Parathyroid adenoma (tissue), 2 donors: ENCODE measurements at regions not wholly inside any gene's neighbourhood (a gene's known extent, or its start where the extent isn't known, plus 50 kb on each side); places are given as distances from the start of the nearest gene placed in this dataset.
A peak's percentile ranks its signal among the peaks of the same experiment; 100 is the strongest.
"Not testable (repeated sequence)": the region's sequence is repeated elsewhere in the genome, so short reads cannot be mapped to it uniquely, and the experiment has no call there.

ENCODE experiments used
- H2AFZ ChIP-seq: fragments of 300-600 bp; sonication (generic); one replicate; pipeline ENCODE4 v1.7.0; 2017; ENCODE audit warnings: antibody characterized with exemption, mild to moderate bottlenecking
- H3K27ac ChIP-seq: fragments of 300-600 bp; sonication (generic); one replicate; pipeline ENCODE4 v1.7.0; 2017
- H3K27me3 ChIP-seq: fragments of 300-600 bp; sonication (generic); one replicate; pipeline ENCODE4 v1.7.0; 2017; ENCODE audit warnings: low read length; ENCODE audit not compliant: control insufficient read depth, insufficient read depth
- H3K36me3 ChIP-seq: fragments of 300-600 bp; sonication (generic); one replicate; pipeline ENCODE4 v1.7.0; 2017; ENCODE audit warnings: low read length; ENCODE audit not compliant: control insufficient read depth, insufficient read depth
- H3K4me1 ChIP-seq: fragments of 300-600 bp; sonication (generic); one replicate; pipeline ENCODE4 v1.7.0; 2017; ENCODE audit warnings: control low read depth
- H3K4me2 ChIP-seq: fragments of 300-600 bp; sonication (generic); one replicate; pipeline ENCODE4 v1.7.0; 2017; ENCODE audit warnings: low read length
- H3K4me3 ChIP-seq: fragments of 300-600 bp; sonication (generic); one replicate; pipeline ENCODE4 v1.7.0; 2017; ENCODE audit warnings: low read depth, low read length
- H3K79me2 ChIP-seq: fragments of 300-600 bp; sonication (generic); one replicate; pipeline ENCODE4 v1.7.0; 2017; ENCODE audit warnings: control low read depth
- H3K9ac ChIP-seq: fragments of 300-600 bp; sonication (generic); one replicate; pipeline ENCODE4 v1.7.0; 2017; ENCODE audit warnings: mild to moderate bottlenecking
- H3K9me3 ChIP-seq: fragments of 300-600 bp; sonication (generic); one replicate; pipeline ENCODE4 v1.7.0; 2017; ENCODE audit warnings: low read length; ENCODE audit not compliant: control insufficient read depth
- TF ChIP-seq, protein P1 (sequence below): fragments of 300-600 bp; sonication (generic); IDR thresholded peaks from one replicate; pipeline ENCODE4 v1.7.0; 2017; ENCODE audit warnings: antibody characterized with exemption, mild to moderate bottlenecking
- donor health status: primary hyperparathyroidism.

DNA sequence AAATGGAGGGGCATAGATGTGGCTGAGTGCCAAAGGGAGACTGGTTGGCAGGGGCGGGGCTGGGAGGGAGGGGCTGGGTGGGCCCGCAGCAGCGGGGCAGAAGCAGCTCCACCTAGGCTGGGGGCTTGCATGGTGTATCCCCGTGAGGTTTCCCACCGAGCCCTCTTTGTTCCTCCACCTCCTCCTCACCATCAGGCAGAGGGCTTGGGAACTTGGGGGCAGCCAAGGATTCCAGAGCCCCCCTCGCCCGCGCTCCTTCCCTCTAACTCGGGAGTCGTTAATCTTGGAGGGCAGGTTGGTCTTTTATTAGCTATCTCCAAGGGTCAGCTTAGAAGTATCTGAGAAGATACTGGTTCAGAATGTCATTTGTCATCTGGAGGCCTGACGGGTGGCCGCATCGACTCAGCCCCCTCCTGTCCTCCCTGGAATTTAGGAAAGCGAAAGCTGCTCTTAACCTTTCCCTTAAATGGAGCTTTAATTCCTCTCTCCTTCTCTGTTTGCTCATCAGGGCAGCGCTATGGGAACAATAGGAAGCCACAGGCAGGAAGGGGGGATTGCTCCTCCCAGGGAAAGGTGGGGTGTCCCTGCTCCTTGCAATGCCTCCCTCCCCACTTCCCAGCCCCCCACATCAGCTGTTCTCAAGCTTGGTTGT is 274.3 kb upstream of the XYLT1 start:
- Histone ChIP-seq H3K4me3 (no peak overlapping the region), H3K9me3 (no peaks in the 10 kb centered on the region), H3K4me1 (no peaks in the 10 kb centered on the region), H3K27ac (no peak overlapping the region), H2AFZ (peak overlapping the region; percentile 38), H3K9ac (no peak overlapping the region), H3K4me2 (no peak overlapping the region), H3K27me3 (peaks cover 4% of the 10 kb centered on the region), H3K36me3 (no peaks in the 10 kb centered on the region), H3K79me2 (no peaks in the 10 kb centered on the region)
- TF ChIP-seq, protein P1, sequence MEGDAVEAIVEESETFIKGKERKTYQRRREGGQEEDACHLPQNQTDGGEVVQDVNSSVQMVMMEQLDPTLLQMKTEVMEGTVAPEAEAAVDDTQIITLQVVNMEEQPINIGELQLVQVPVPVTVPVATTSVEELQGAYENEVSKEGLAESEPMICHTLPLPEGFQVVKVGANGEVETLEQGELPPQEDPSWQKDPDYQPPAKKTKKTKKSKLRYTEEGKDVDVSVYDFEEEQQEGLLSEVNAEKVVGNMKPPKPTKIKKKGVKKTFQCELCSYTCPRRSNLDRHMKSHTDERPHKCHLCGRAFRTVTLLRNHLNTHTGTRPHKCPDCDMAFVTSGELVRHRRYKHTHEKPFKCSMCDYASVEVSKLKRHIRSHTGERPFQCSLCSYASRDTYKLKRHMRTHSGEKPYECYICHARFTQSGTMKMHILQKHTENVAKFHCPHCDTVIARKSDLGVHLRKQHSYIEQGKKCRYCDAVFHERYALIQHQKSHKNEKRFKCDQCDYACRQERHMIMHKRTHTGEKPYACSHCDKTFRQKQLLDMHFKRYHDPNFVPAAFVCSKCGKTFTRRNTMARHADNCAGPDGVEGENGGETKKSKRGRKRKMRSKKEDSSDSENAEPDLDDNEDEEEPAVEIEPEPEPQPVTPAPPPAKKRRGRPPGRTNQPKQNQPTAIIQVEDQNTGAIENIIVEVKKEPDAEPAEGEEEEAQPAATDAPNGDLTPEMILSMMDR: no peak

DNA sequence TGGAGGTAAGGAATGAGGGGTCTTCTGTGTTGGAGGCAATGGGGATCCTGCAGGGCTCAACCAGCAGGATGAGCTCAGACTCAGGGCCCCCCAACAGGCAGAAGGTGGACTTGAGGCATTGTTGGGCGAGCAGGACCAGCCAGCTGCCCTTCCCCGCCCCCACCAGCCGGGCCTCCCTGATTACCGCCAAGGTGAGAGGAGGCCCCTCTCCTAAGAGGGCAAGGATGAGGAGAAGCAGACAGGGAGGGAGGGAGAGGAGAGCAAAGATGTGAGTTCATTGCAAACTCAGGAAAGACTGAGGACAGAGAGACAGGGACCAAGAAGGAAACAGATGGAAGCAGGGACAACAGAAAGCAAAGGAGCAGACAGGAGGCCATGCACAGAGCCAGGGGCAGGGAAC is 272.8 kb upstream of the XYLT1 start:
- no peaks in the 10 kb centered on the region for H3K9me3 ChIP-seq
- no peaks in the 10 kb centered on the region for H3K36me3 ChIP-seq
- H3K9ac ChIP-seq: no peak overlapping the region
- no peaks in the 10 kb centered on the region for H3K79me2 ChIP-seq
- H3K4me1 ChIP-seq: no peaks in the 10 kb centered on the region
- no peak overlapping the region for H2AFZ ChIP-seq
- H3K4me3 ChIP-seq: no peak overlapping the region
- H3K27me3 ChIP-seq: peaks cover 4% of the 10 kb centered on the region
- TF ChIP-seq, protein P1: no peak
- H3K4me2 ChIP-seq: no peak overlapping the region
- H3K27ac ChIP-seq: no peak overlapping the region

DNA sequence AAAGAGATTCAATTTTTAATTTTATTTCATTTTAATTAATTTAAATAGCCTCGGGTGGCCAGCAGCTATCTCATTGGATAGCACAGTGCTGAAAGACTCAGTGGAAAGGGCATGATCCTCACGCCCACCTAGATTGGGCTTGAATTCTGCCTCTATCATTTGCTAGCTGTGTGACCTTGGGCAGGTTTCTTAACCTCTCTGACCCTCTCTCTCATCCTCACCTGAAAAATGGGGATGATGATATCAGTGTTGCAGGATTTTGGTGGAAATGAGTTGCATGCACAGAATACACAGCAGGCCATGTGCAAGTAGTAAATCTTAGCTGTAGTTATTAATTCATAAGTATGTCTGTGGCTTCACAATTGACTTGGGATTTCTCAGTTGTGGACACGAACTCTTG is 272.4 kb upstream of the XYLT1 start:
- Histone ChIP-seq H3K4me2 (no peak overlapping the region), H3K9me3 (no peaks in the 10 kb centered on the region), H3K79me2 (no peaks in the 10 kb centered on the region), H3K27ac (no peak overlapping the region), H3K4me3 (no peak overlapping the region), H3K27me3 (peaks cover 4% of the 10 kb centered on the region), H3K9ac (no peak overlapping the region), H3K36me3 (no peaks in the 10 kb centered on the region), H3K4me1 (no peaks in the 10 kb centered on the region), H2AFZ (no peak overlapping the region)
- TF ChIP-seq, protein P1: no peak

DNA sequence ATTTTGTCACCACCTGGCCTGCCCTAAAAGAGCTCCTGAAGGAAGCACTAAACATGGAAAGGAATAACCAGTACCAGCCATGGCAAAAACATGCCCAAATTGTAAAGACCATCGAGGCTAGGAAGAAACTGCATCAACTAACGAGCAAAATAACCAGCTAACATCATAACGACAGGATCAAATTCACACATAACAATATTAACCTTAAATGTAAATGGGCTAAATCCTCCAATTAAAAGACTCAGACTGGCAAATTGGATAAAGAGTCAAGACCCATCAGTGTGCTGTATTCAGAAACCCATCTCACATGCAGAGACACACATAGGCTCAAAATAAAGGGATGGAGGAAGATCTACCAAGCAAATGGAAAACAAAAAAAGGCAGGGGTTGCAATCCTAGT is 264.3 kb upstream of the XYLT1 start:
- H3K36me3 ChIP-seq, H3K9me3 ChIP-seq, H3K27ac ChIP-seq, H3K9ac ChIP-seq, H3K79me2 ChIP-seq, H3K4me3 ChIP-seq, H3K4me1 ChIP-seq, H3K27me3 ChIP-seq, H3K4me2 ChIP-seq, H2AFZ ChIP-seq: not testable (repeated sequence)

DNA sequence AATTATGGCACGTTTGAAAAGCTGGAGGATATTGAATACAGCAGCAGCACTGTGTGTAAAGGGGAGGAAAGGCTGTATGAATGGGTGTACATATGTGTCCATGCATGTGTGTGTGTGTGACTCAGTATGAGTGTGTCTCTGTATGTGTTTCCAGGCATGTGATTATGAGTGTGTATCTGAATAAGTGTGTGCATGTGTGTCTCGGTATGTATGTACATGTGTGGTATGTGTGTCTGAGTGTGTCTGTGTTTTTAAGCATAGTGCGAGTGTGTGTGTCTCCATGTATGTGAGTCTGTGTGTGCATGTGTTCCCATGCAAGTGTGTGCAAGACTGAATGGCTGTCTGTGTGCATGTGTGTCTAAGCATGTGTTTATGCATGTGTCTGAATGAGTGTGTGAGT is 259.1 kb upstream of the XYLT1 start:
- H3K4me1 ChIP-seq: no peaks in the 10 kb centered on the region
- no peaks in the 10 kb centered on the region for H3K79me2 ChIP-seq
- H3K36me3 ChIP-seq: no peaks in the 10 kb centered on the region
- TF ChIP-seq, protein P1: no peak
- no peaks in the 10 kb centered on the region for H3K9me3 ChIP-seq
- H3K4me3 ChIP-seq: no peak overlapping the region
- no peak overlapping the region for H3K4me2 ChIP-seq
- no peaks in the 10 kb centered on the region for H3K27me3 ChIP-seq
- H3K27ac ChIP-seq: no peak overlapping the region
- no peak overlapping the region for H3K9ac ChIP-seq
- no peak overlapping the region for H2AFZ ChIP-seq
